A673 (cell line): ENCODE measurements at regions not wholly inside any gene's neighbourhood (a gene's known extent, or its start where the extent isn't known, plus 50 kb on each side); places are given as distances from the start of the nearest gene placed in this dataset.

Experiments
- BruUV-seq: library from RNA; stranded (reverse); fragments of 400-500 nt; replicated peaks from 2 replicates; lab custom pipeline; 2021; lab: Mats Ljungman, UMichigan
- CTCF ChIA-PET: fragments of 300-600 bp; sonication (Branson Sonifier 250); formaldehyde crosslinking; loops from one replicate; lab custom pipeline; 2022; ENCODE audit warnings: antibody characterized with exemption; lab: Charles Lee
- POLR2A ChIA-PET: fragments of 300-600 bp; sonication (Branson Sonifier 250); formaldehyde crosslinking; loops from one replicate; lab custom pipeline; 2022; ENCODE audit warnings: antibody characterized with exemption; ENCODE audit not compliant: low non-redundant PET; lab: Charles Lee
- DNase-seq: peaks from one replicate; pipeline ENCODE4 v3.0.0-alpha.2; 2015; ENCODE audit warnings: low spot score
- H3K27ac ChIP-seq: fragments of 200-600 bp; sonication (generic); 2 replicates; pipeline ENCODE4 v1.5.1; 2016; ENCODE audit warnings: mixed run types, low read depth, mild to moderate bottlenecking, mixed read lengths, antibody characterized with exemption, low read length; ENCODE audit not compliant: poor library complexity, severe bottlenecking
- H3K27me3 ChIP-seq: fragments of 200-600 bp; sonication (generic); replicated peaks from 2 replicates; pipeline ENCODE4 v1.6.1; 2017; ENCODE audit warnings: mixed run types, low read depth, mild to moderate bottlenecking, mixed read lengths, antibody characterized with exemption, low read length; ENCODE audit not compliant: insufficient read depth, poor library complexity
- H3K36me3 ChIP-seq: fragments of 200-600 bp; sonication (generic); 2 replicates; pipeline ENCODE4 v1.6.1; 2016; ENCODE audit warnings: mixed run types, mild to moderate bottlenecking, mixed read lengths, antibody characterized with exemption, low read length; ENCODE audit not compliant: insufficient read depth, poor library complexity, severe bottlenecking
- H3K4me1 ChIP-seq: fragments of 200-600 bp; sonication (generic); 2 replicates; pipeline ENCODE4 v1.6.1; 2017; ENCODE audit warnings: mixed run types, mild to moderate bottlenecking, mixed read lengths, antibody characterized with exemption, low read length; ENCODE audit not compliant: insufficient read depth, poor library complexity, severe bottlenecking
- H3K4me3 ChIP-seq: fragments of 200-600 bp; sonication (generic); 2 replicates; pipeline ENCODE4 v1.5.1; 2016; ENCODE audit warnings: low read depth, mixed run types, mild to moderate bottlenecking, mixed read lengths, low read length; ENCODE audit not compliant: poor library complexity, severe bottlenecking
- H3K9me3 ChIP-seq: fragments of 200-600 bp; sonication (generic); 2 replicates; pipeline ENCODE4 v1.6.1; 2016; ENCODE audit warnings: mixed run types, low read depth, mild to moderate bottlenecking, mixed read lengths, antibody characterized with exemption, low read length; ENCODE audit not compliant: poor library complexity, severe bottlenecking
- EZH2 ChIP-seq: fragments of 200-600 bp; sonication (generic); IDR thresholded peaks from 2 replicates; pipeline ENCODE4 v1.6.1; 2017; ENCODE audit warnings: borderline replicate concordance, low read depth, mild to moderate bottlenecking, mixed read lengths, antibody characterized with exemption, low read length; ENCODE audit not compliant: poor library complexity, severe bottlenecking
- intact Hi-C: fragments of 100-400 bp; cut with micrococcal nuclease; formaldehyde crosslinking; loops from one replicate; pipeline ENCODE4 v1.10.0; 2022; ENCODE audit not compliant: unreplicated experiment
- TF ChIP-seq, protein P1 (sequence below): fragments of 300-800, 200-600 bp; sonication (generic); conservative IDR thresholded peaks from 2 replicates; pipeline ENCODE4 v1.5.1; 2017; ENCODE audit warnings: low read depth, mild to moderate bottlenecking, antibody characterized with exemption, low read length, moderate library complexity, mixed read lengths

DNA sequence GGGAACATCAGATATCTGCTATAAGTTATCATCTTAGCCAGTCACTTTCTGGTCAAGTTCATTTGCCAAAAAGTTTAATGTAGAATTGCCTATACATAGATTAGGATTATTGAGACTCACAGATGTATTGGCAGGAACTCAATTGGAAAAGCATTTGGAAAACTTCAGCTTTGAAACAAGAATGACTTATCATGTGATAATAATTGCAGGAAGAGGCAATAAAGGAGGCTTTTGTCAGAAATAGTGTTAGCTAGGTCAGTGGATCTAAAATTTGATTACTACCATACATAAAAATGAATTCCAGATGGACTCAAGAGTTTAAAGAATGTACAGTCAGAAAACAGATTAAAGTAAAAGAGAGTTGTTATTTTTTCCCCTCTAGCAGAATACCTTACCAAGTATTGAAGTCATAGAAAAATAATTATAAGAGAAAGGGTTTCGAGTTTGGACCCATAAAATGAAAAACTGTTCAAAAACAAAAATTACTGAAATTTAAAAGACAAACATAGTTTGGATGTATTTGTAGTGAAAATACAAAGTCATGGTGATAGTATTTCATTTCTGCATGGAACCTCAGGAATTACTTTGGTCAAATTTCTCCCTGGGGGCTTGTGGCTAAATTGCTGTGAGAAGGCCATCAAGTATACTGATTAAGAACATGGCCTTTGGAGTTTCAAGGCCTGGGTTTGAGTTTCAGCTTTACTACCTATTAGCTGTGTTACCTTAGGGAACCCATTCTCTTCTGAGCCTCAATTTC, 159.9 kb downstream of the TMEM38B start:
- intact Hi-C loops = no loop called here
- H3K27me3 ChIP-seq = no peaks in the 10 kb centered on the region
- BruUV-seq = no TSS peak
- no peak overlapping the region for H3K4me3 ChIP-seq
- no peaks in the 10 kb centered on the region for H3K9me3 ChIP-seq
- H3K27ac ChIP-seq = no peak overlapping the region
- POLR2A ChIA-PET = no interaction called here
- no peak for DNase-seq
- H3K4me1 ChIP-seq = no peaks in the 10 kb centered on the region
- no peaks in the 10 kb centered on the region for H3K36me3 ChIP-seq
- TF ChIP-seq, protein P1, sequence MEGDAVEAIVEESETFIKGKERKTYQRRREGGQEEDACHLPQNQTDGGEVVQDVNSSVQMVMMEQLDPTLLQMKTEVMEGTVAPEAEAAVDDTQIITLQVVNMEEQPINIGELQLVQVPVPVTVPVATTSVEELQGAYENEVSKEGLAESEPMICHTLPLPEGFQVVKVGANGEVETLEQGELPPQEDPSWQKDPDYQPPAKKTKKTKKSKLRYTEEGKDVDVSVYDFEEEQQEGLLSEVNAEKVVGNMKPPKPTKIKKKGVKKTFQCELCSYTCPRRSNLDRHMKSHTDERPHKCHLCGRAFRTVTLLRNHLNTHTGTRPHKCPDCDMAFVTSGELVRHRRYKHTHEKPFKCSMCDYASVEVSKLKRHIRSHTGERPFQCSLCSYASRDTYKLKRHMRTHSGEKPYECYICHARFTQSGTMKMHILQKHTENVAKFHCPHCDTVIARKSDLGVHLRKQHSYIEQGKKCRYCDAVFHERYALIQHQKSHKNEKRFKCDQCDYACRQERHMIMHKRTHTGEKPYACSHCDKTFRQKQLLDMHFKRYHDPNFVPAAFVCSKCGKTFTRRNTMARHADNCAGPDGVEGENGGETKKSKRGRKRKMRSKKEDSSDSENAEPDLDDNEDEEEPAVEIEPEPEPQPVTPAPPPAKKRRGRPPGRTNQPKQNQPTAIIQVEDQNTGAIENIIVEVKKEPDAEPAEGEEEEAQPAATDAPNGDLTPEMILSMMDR = no peak
- no peak for TF ChIP-seq EZH2
- CTCF ChIA-PET = no interaction called here

DNA sequence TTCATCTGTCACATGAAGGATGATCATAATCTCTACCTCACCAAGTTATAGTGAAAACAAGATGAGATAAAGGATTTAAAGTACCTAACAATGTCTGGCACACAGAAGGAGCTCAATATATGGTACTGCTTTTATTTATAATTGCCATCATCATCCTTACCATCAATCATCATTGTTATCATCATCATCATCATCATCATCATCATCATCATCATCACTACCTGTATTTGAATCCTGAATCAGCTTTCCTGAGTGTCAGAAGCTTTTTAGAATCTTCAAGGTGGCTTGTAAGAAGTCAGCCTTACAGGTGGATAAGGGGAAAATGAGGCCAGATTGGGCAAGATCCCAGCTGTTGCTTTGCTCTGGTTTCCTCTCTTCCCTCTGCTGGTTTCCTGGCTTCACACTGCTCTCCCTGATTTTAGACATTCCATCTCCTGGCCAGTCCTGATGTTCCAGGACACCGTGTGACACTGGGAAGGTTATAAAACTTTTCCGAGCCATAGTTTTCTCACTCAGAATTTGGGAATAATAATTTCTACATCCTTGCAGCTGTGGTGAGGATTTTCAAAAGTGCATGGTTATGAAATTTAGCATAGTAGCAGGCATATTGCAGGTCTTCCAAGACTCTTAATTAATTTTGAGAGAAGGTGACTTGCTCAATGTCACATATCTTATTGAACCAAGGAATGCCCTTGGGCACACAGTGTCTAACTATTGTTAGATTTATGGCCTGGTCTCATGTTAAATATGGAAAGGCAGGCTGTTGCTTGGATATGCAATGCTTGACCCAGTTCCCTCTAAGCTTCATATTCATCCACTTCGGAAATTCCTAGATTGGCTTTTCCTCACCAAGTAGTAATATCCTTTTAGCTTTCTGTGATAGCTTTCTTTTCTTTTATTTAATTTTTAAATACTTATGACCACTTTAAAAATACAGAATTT, 160.7 kb downstream of the TMEM38B start:
- no TSS peak for BruUV-seq
- intact Hi-C loops = no loop called here
- Histone ChIP-seq H3K27ac (no peak overlapping the region), H3K4me1 (no peaks in the 10 kb centered on the region), H3K36me3 (no peaks in the 10 kb centered on the region), H3K27me3 (no peaks in the 10 kb centered on the region), H3K9me3 (no peaks in the 10 kb centered on the region), H3K4me3 (no peak overlapping the region)
- TF ChIP-seq, protein P1 = no peak
- TF ChIP-seq EZH2 = no peak
- POLR2A ChIA-PET = no interaction called here
- CTCF ChIA-PET = no interaction called here
- no peak for DNase-seq

GRCh38 chr9:105855987-105856386, 161.6 kb downstream of the TMEM38B start:
- ChIA-PET POLR2A (no interaction called here), CTCF (no interaction called here)
- BruUV-seq = no TSS peak
- no peak for DNase-seq
- H3K36me3 ChIP-seq = no peaks in the 10 kb centered on the region
- intact Hi-C loops = no loop called here
- H3K4me1 ChIP-seq = no peaks in the 10 kb centered on the region
- H3K9me3 ChIP-seq = no peaks in the 10 kb centered on the region
- H3K27ac ChIP-seq = no peak overlapping the region
- H3K4me3 ChIP-seq = no peak overlapping the region
- TF ChIP-seq, protein P1 = no peak
- no peak for TF ChIP-seq EZH2
- H3K27me3 ChIP-seq = no peaks in the 10 kb centered on the region
